Adrenal gland (tissue), 9 donors: ENCODE measurements at regions not wholly inside any gene's neighbourhood (a gene's known extent, or its start where the extent isn't known, plus 50 kb on each side); places are given as distances from the start of the nearest gene placed in this dataset.
A peak's percentile ranks its signal among the peaks of the same experiment; 100 is the strongest.

Source experiments
- DNase-seq, 7 donors: peaks; one replicate each; pipeline ENCODE4 v3.0.0-alpha.2; 2019 to 2020
- H3K27ac ChIP-seq, 5 donors: fragments of 200-600 bp; sonication (generic) in 4 of 5; 1 replicate in 3 of 5; 2 replicates in 2 of 5; pipeline versions ENCODE4 v1.5.1 to v1.8.0; 2016 to 2020; ENCODE audit warnings: mild to moderate bottlenecking in 1 of 5
- H3K27me3 ChIP-seq: fragments of 200-600 bp; 2 replicates; pipeline ENCODE4 v1.8.0; 2021
- H3K36me3 ChIP-seq, 2 donors: fragments of 200-600 bp; replicated peaks in 1 of 2; 1 replicate in 1 of 2; 2 replicates in 1 of 2; pipeline versions ENCODE4 v1.5.1 to v1.8.0; 2018 to 2022
- H3K4me1 ChIP-seq, 2 donors: fragments of 200-600 bp; replicated peaks in 1 of 2; 1 replicate in 1 of 2; 2 replicates in 1 of 2; pipeline versions ENCODE4 v1.5.1 to v1.8.0; 2018 to 2021
- H3K4me3 ChIP-seq, 4 donors: fragments of 200-600 bp; sonication (generic) in 3 of 4; one replicate each; pipeline ENCODE4 v1.5.1; 2016 to 2018
- H3K9me3 ChIP-seq, 3 donors: fragments of 200-600 bp; sonication (generic) in 1 of 3; replicated peaks in 1 of 3; 1 replicate in 2 of 3; 2 replicates in 1 of 3; pipeline versions ENCODE4 v1.5.1 to v1.8.0; 2016 to 2021
- CTCF ChIP-seq, 6 experiments: fragments of 450-650 bp in 4 of 6; fragments of 200-600 bp in 2 of 6; sonication (generic) in 1 of 6; IDR thresholded peaks; 1 replicate in 5 of 6; 2 replicates in 1 of 6; pipeline versions ENCODE4 v1.5.1 to v1.8.0; 2016 to 2021; ENCODE audit warnings: antibody characterized with exemption in 6 of 6, mild to moderate bottlenecking in 2 of 6, moderate library complexity in 1 of 6
- POLR2A ChIP-seq, 2 donors: fragments of 450-650 bp; IDR thresholded peaks; one replicate each; pipeline ENCODE4 v1.6.1; 2017; ENCODE audit warnings: antibody characterized with exemption in 2 of 2, mild to moderate bottlenecking in 2 of 2, moderate library complexity in 1 of 2
- WGBS, 4 donors: extraction: QIAGEN DNeasy Blood & Tissue Kit in 2 of 4; methylation state at CpG; one replicate each; pipeline versions ENCODE4 v1.1.5 to v1.1.7; 2013 to 2017; 5-methylcytosine and 5-hydroxymethylcytosine counted together
- intact Hi-C, 2 donors: fragments of 100-400 bp; cut with DNase I; formaldehyde crosslinking; loops; one replicate each; pipeline versions ENCODE4 v1.14.1 to v1.15.0; 2022 to 2023
- donor health status: healthy with polysubstance abuse.
- donor health status: Bipolar disorder and iron deficiency.
- donor health status: DM: yes; HTN: yes; CAD: no.
- donor health status: DM: no; HTN: no; CAD: no.
- donor health status: DM: no; HTN: no; CAD: no.

GRCh38 chr12:124369827-124370378 is 75.0 kb downstream of the RFLNA start:
- no peaks in the 10 kb centered on the region for H3K9me3 ChIP-seq
- peaks cover 44 to 61% of the 10 kb centered on the region in 2 donors for H3K4me1 ChIP-seq
- 20 to 38% (median 23%) methylated on average over 8 to 20 of the region's 20 CpGs; no CpG with 5 or more reads in 1 of the 4 donors for WGBS, 4 donors
- peaks cover 0 to 63% of the 10 kb centered on the region in 2 donors for H3K36me3 ChIP-seq
- no peak for TF ChIP-seq CTCF (IDR thresholded peaks at IDR 0.05)
- no peak for TF ChIP-seq POLR2A (IDR thresholded peaks at IDR 0.05)
- H3K27ac ChIP-seq: peak overlapping the region; percentile 79 to 96 (median 93)
- no peaks in the 10 kb centered on the region for H3K27me3 ChIP-seq
- H3K4me3 ChIP-seq: no peak overlapping the region
- intact Hi-C loops: loop anchor here (10.0 kb wide), 1 partner anchor 395 kb away; no protein-coding TSS in a partner anchor
- DNase-seq: peak in 2 of 7 donors; percentile 82 to 85

GRCh38 chr12:124369055-124369826 is 74.3 kb downstream of the RFLNA start:
- intact Hi-C loops: no loop called here
- Histone ChIP-seq H3K27ac (peak overlapping the region; percentile 79 to 96 (median 93)), H3K4me3 (peak overlapping the region in 1 of 4 donors; percentile 1), H3K4me1 (peaks cover 37 to 63% of the 10 kb centered on the region in 2 donors), H3K9me3 (no peaks in the 10 kb centered on the region), H3K27me3 (no peaks in the 10 kb centered on the region), H3K36me3 (peaks cover 0 to 62% of the 10 kb centered on the region in 2 donors)
- DNase-seq: peak; percentile 95 to 98 (median 97)
- TF ChIP-seq POLR2A (IDR thresholded peaks at IDR 0.05): no peak
- TF ChIP-seq CTCF (IDR thresholded peaks at IDR 0.05): peak; percentile 10 to 77 (median 45)
- 13 to 26% (median 19%) methylated on average over 24 to 38 of the region's 38 CpGs for WGBS, 4 donors

- no peak for DNase-seq
- Histone ChIP-seq H3K9me3 (no peaks in the 10 kb centered on the region), H3K27me3 (no peaks in the 10 kb centered on the region), H3K36me3 (peaks cover 0 to 58% of the 10 kb centered on the region in 2 donors), H3K4me3 (no peak overlapping the region), H3K4me1 (peaks cover 35 to 65% of the 10 kb centered on the region in 2 donors), H3K27ac (peak overlapping the region; percentile 78 to 96 (median 93))
- intact Hi-C loops: no loop called here
- TF ChIP-seq POLR2A (IDR thresholded peaks at IDR 0.05) (no peak), CTCF (IDR thresholded peaks at IDR 0.05) (peak in 1 of 6 experiments; percentile 13)
- 83 to 87% (median 86%) methylated on average over 10 of the region's 10 CpGs for whole genome bisulfite sequencing, 4 donors
Measured at GRCh38 chr12:124368421-124369032, 73.6 kb downstream of the RFLNA start.
